IMR-90 (cell line): ENCODE measurements at regions not wholly inside any gene's neighbourhood (a gene's known extent, or its start where the extent isn't known, plus 50 kb on each side); places are given as distances from the start of the nearest gene placed in this dataset.

Source experiments
- CEBPB ChIP-seq: IDR thresholded peaks from 2 replicates; pipeline ENCODE4 v1.6.1; 2012; ENCODE audit warnings: low read depth, low read length, improper control_type of control experiment
- CHD1 ChIP-seq: IDR thresholded peaks from 2 replicates; pipeline ENCODE4 v1.6.1; 2012; ENCODE audit warnings: low read depth, low read length, improper control_type of control experiment
- CTCF ChIP-seq: conservative IDR thresholded peaks from 2 replicates; pipeline ENCODE4 v1.5.1; 2012; ENCODE audit warnings: mild to moderate bottlenecking, low read depth, low read length, improper control_type of control experiment
- MAFK ChIP-seq: IDR thresholded peaks from 2 replicates; pipeline ENCODE4 v1.6.1; 2012; ENCODE audit warnings: low read depth, low read length, improper control_type of control experiment
- POLR2A ChIP-seq: IDR thresholded peaks from 2 replicates; pipeline ENCODE4 v1.6.1; 2012; ENCODE audit warnings: mild to moderate bottlenecking, low read depth, low read length
- RCOR1 ChIP-seq: IDR thresholded peaks from 2 replicates; pipeline ENCODE4 v1.6.1; 2012; ENCODE audit warnings: mild to moderate bottlenecking, low read length, improper control_type of control experiment; ENCODE audit not compliant: insufficient replicate concordance
- TF ChIP-seq, protein P1 (sequence below): fragments of 150-350 bp; IDR thresholded peaks from 2 replicates; pipeline ENCODE4 v1.6.1; 2017; ENCODE audit warnings: mild to moderate bottlenecking, antibody characterized with exemption, low read length, low read depth

GRCh38 chr2:122063716-122064115 lies 308.3 kb downstream of the TSN start:
- no peak for TF ChIP-seq MAFK
- no peak for TF ChIP-seq CTCF
- TF ChIP-seq CHD1: no peak
- no peak for TF ChIP-seq RCOR1
- no peak for TF ChIP-seq POLR2A
- TF ChIP-seq, protein P1, sequence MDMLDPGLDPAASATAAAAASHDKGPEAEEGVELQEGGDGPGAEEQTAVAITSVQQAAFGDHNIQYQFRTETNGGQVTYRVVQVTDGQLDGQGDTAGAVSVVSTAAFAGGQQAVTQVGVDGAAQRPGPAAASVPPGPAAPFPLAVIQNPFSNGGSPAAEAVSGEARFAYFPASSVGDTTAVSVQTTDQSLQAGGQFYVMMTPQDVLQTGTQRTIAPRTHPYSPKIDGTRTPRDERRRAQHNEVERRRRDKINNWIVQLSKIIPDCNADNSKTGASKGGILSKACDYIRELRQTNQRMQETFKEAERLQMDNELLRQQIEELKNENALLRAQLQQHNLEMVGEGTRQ: no peak
- TF ChIP-seq CEBPB: no peak
